MM.1S (cell line): ENCODE measurements at regions not wholly inside any gene's neighbourhood (a gene's known extent, or its start where the extent isn't known, plus 50 kb on each side); places are given as distances from the start of the nearest gene placed in this dataset.

Source experiments
- DNase-seq: peaks from one replicate; pipeline ENCODE4 v3.0.0-alpha.2; 2015
- H2AFZ ChIP-seq: fragments of 300-600 bp; sonication (generic); 2 replicates; pipeline ENCODE4 v1.6.0; 2016; ENCODE audit warnings: antibody characterized with exemption, low read length
- H3F3A ChIP-seq: fragments of 300-600 bp; sonication (generic); 2 replicates; pipeline ENCODE4 v1.6.1; 2016; ENCODE audit warnings: mild to moderate bottlenecking, antibody characterized with exemption, low read length, moderate library complexity, mixed read lengths; ENCODE audit not compliant: insufficient read depth
- H3K27ac ChIP-seq: fragments of 300-600 bp; sonication (generic); 2 replicates; pipeline ENCODE4 v1.5.1; 2016; ENCODE audit warnings: mild to moderate bottlenecking, low read length
- H3K27me3 ChIP-seq: fragments of 300-600 bp; sonication (generic); replicated peaks from 2 replicates; pipeline ENCODE4 v1.6.0; 2016; ENCODE audit warnings: low read length; ENCODE audit not compliant: insufficient read depth
- H3K36me3 ChIP-seq: fragments of 300-600 bp; sonication (generic); replicated peaks from 2 replicates; pipeline ENCODE4 v1.6.1; 2016; ENCODE audit warnings: mild to moderate bottlenecking, low read length, mixed read lengths; ENCODE audit not compliant: insufficient read depth
- H3K4me1 ChIP-seq: fragments of 300-600 bp; sonication (generic); 2 replicates; pipeline ENCODE4 v1.6.1; 2016; ENCODE audit warnings: low read length, mixed read lengths
- H3K4me2 ChIP-seq: fragments of 300-600 bp; sonication (generic); 2 replicates; pipeline ENCODE4 v1.6.0; 2016; ENCODE audit warnings: low read depth, low read length
- H3K4me3 ChIP-seq: fragments of 300-600 bp; sonication (generic); 2 replicates; pipeline ENCODE4 v1.5.1; 2016; ENCODE audit warnings: low read length, mixed read lengths
- H3K79me2 ChIP-seq: fragments of 300-600 bp; sonication (generic); 2 replicates; pipeline ENCODE4 v1.6.1; 2016; ENCODE audit warnings: mixed run types, low read length, mixed read lengths
- H3K9ac ChIP-seq: fragments of 300-600 bp; sonication (generic); 2 replicates; pipeline ENCODE4 v1.6.1; 2016; ENCODE audit warnings: low read length, mixed read lengths
- H3K9me2 ChIP-seq: fragments of 300-600 bp; sonication (generic); replicated peaks from 2 replicates; pipeline ENCODE4 v1.6.1; 2016; ENCODE audit warnings: mild to moderate bottlenecking, low read length, mixed read lengths; ENCODE audit not compliant: insufficient read depth
- H3K9me3 ChIP-seq: fragments of 300-600 bp; sonication (generic); replicated peaks from 2 replicates; pipeline ENCODE4 v1.6.1; 2016; ENCODE audit warnings: mild to moderate bottlenecking, low read length, mixed read lengths; ENCODE audit not compliant: insufficient read depth
- H4K20me1 ChIP-seq: fragments of 300-600 bp; sonication (generic); 2 replicates; pipeline ENCODE4 v1.6.1; 2016; ENCODE audit warnings: mild to moderate bottlenecking, low read length, moderate library complexity, mixed read lengths; ENCODE audit not compliant: insufficient read depth
- EZH2 ChIP-seq: fragments of 300-600 bp; sonication (generic); optimal IDR thresholded peaks from 2 replicates; pipeline ENCODE3; 2017; ENCODE audit warnings: low read depth, mild to moderate bottlenecking, antibody characterized with exemption, low read length, mixed read lengths
- EZH2phosphoT487 ChIP-seq: fragments of 300-600 bp; sonication (generic); IDR thresholded peaks from 2 replicates; pipeline ENCODE4 v1.6.1; 2018; ENCODE audit warnings: antibody characterized with exemption, low read length
- TF ChIP-seq, protein P1 (sequence below): fragments of 300-600 bp; sonication (generic); IDR thresholded peaks from 2 replicates; pipeline ENCODE4 v1.5.1; 2016; ENCODE audit warnings: antibody characterized with exemption, low read length, mixed read lengths

DNA sequence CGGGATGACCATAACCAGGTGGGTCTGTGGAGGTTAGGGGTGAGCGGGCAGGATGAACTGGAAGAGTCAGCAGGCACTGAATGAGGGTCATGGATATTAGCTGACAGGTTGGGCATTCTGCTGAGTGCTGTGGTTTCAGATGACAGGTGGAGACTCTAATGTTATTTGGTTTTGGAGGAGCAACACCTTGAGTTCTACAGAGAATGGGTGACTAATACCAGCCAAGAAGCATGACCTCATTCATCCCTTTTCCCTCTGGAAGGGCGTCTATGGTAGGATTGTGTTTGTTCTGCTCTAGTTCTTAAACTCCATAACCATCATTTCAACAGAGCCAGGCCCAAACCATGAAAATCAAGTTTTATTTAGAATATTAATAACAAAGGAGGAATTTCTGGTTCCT lies 550.7 kb upstream of the LMCD1 start:
- Histone ChIP-seq H3K36me3 (no peaks in the 10 kb centered on the region), H3K9me3 (no peaks in the 10 kb centered on the region), H2AFZ (no peak overlapping the region), H3K27me3 (no peaks in the 10 kb centered on the region), H3K4me3 (no peak overlapping the region), H3F3A (no peaks in the 10 kb centered on the region), H3K9ac (no peak overlapping the region), H3K4me1 (no peaks in the 10 kb centered on the region), H3K27ac (no peak overlapping the region), H3K79me2 (no peaks in the 10 kb centered on the region), H3K9me2 (no peaks in the 10 kb centered on the region), H4K20me1 (no peaks in the 10 kb centered on the region), H3K4me2 (no peak overlapping the region)
- TF ChIP-seq EZH2phosphoT487 (no peak), EZH2 (no peak)
- TF ChIP-seq, protein P1, sequence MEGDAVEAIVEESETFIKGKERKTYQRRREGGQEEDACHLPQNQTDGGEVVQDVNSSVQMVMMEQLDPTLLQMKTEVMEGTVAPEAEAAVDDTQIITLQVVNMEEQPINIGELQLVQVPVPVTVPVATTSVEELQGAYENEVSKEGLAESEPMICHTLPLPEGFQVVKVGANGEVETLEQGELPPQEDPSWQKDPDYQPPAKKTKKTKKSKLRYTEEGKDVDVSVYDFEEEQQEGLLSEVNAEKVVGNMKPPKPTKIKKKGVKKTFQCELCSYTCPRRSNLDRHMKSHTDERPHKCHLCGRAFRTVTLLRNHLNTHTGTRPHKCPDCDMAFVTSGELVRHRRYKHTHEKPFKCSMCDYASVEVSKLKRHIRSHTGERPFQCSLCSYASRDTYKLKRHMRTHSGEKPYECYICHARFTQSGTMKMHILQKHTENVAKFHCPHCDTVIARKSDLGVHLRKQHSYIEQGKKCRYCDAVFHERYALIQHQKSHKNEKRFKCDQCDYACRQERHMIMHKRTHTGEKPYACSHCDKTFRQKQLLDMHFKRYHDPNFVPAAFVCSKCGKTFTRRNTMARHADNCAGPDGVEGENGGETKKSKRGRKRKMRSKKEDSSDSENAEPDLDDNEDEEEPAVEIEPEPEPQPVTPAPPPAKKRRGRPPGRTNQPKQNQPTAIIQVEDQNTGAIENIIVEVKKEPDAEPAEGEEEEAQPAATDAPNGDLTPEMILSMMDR, result no peak
- DNase-seq, result no peak

DNA sequence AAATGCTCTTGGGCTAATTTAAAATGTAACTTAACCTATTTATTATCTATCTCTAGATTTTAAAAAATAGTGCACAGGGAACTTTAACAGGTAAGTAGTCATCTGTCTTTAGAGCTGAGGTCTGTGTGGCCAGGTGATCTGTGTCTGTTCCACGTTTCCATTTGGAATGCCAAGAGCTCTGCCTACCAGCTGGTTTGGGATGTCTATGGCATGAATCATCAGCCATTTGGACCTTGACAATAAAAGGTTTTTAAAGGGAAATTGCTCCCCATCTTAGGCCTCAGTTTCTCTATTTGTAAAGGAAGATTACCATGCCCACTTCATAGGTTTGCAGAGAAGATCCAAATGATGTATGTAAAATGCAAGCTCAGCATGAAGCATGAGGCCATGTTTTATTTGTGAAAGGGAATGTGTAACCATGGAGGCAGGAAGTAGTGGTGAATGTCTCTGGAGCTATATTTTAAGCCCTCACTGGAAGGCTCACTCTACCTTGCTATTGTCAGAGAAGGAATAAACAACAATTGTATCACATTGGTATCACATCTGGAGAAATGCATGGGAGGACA lies 548.1 kb upstream of the LMCD1 start:
- no peak overlapping the region for H3K27ac ChIP-seq

DNA sequence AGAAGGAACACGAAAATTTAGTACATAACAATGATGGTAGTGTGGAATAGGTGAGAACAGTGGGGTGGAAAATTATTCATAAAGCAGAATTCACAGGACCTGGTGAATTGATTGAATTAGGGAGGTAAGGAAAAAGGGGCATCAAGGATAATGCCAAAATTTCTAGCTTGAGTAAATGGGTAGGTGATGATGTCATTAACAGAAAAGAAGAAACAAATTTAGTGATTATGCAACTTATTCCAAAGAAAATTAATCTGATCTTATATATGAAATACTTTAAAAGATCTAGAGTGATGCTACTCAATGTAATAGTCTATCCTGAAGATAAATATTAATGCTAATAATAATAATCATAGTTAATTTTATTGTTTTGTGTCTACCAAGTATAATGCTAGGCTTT lies 544.6 kb upstream of the LMCD1 start:
- H3K9me3 ChIP-seq, result no peaks in the 10 kb centered on the region
- H3K4me3 ChIP-seq, result no peak overlapping the region
- H2AFZ ChIP-seq, result no peak overlapping the region
- H3K4me2 ChIP-seq, result no peak overlapping the region
- H3K27ac ChIP-seq, result no peak overlapping the region
- H3K79me2 ChIP-seq, result no peaks in the 10 kb centered on the region
- no peaks in the 10 kb centered on the region for H3K27me3 ChIP-seq
- TF ChIP-seq, protein P1, result no peak
- TF ChIP-seq EZH2 (no peak), EZH2phosphoT487 (no peak)
- no peaks in the 10 kb centered on the region for H3F3A ChIP-seq
- H3K9ac ChIP-seq, result no peak overlapping the region
- no peaks in the 10 kb centered on the region for H3K36me3 ChIP-seq
- no peaks in the 10 kb centered on the region for H4K20me1 ChIP-seq
- DNase-seq, result no peak
- no peaks in the 10 kb centered on the region for H3K4me1 ChIP-seq
- no peaks in the 10 kb centered on the region for H3K9me2 ChIP-seq

More for the DNA sequence above, 548.1 kb upstream of the LMCD1 start:
- no peaks in the 10 kb centered on the region for H4K20me1 ChIP-seq
- no peaks in the 10 kb centered on the region for H3K79me2 ChIP-seq
- H3K9me2 ChIP-seq, result no peaks in the 10 kb centered on the region
- DNase-seq, result no peak
- no peaks in the 10 kb centered on the region for H3F3A ChIP-seq
- H3K36me3 ChIP-seq, result no peaks in the 10 kb centered on the region
- H3K27me3 ChIP-seq, result no peaks in the 10 kb centered on the region
- H3K4me2 ChIP-seq, result no peak overlapping the region
- no peaks in the 10 kb centered on the region for H3K4me1 ChIP-seq
- no peak for TF ChIP-seq EZH2phosphoT487
- no peak for TF ChIP-seq EZH2
- no peaks in the 10 kb centered on the region for H3K9me3 ChIP-seq
- no peak overlapping the region for H2AFZ ChIP-seq
- H3K9ac ChIP-seq, result no peak overlapping the region
- no peak overlapping the region for H3K4me3 ChIP-seq

DNA sequence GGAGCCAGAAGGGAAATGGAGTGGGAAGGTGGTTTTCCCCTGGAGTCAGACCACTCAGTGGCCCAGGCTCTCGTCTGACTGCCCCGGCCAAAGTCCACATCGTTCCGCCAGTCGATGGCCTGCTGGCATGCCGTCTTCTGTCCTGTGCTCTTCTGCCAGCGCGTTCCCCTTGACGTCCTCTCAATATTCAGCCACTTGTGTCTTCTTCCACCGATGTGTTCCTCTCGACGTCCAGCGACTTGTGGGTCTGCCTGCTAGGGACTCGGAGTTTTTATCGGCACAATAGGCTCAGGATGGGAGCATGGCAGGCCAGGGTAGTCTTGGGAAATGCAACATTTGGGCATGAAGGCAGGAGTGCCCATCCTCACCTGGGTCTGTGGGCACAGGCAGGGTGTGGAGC lies 542.5 kb upstream of the LMCD1 start:
- H3K27me3 ChIP-seq, result no peaks in the 10 kb centered on the region
- no peak overlapping the region for H2AFZ ChIP-seq
- no peak overlapping the region for H3K4me2 ChIP-seq
- no peak overlapping the region for H3K4me3 ChIP-seq
- H3K36me3 ChIP-seq, result no peaks in the 10 kb centered on the region
- H4K20me1 ChIP-seq, result no peaks in the 10 kb centered on the region
- H3F3A ChIP-seq, result no peaks in the 10 kb centered on the region
- H3K27ac ChIP-seq, result no peak overlapping the region
- H3K79me2 ChIP-seq, result no peaks in the 10 kb centered on the region
- H3K9me3 ChIP-seq, result no peaks in the 10 kb centered on the region
- no peaks in the 10 kb centered on the region for H3K4me1 ChIP-seq
- no peak overlapping the region for H3K9ac ChIP-seq
- no peak for DNase-seq
- H3K9me2 ChIP-seq, result no peaks in the 10 kb centered on the region
- no peak for TF ChIP-seq EZH2phosphoT487
- TF ChIP-seq EZH2, result no peak
- TF ChIP-seq, protein P1, result no peak
